ENCODE measurements at regions not wholly inside any gene's neighbourhood (a gene's known extent, or its start where the extent isn't known, plus 50 kb on each side); places are given as distances from the start of the nearest gene placed in this dataset.
"Not testable (repeated sequence)": the region's sequence is repeated elsewhere in the genome, so short reads cannot be mapped to it uniquely, and the experiment has no call there.

DNA sequence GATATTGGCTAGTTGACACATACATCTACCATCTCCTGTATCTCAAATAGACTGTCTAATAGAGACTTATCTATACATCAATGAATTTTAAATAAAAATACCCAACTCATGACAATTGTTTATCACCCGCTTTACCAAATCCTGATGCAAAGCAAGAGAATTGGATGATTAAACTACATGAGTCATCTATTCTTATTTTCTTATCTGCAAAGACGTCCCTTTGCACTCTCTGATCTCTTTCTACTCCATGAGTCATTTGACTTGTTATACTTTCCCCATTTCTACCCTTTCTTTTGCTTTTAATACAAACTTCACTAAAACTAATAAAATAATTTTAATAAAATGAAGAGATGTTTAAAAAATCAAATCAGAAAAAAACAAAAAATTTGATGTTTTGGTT lies 261.7 kb upstream of the MAP2 start:
- FAIRE-seq, result peak; percentile 85
- TF ChIP-seq, protein P1, sequence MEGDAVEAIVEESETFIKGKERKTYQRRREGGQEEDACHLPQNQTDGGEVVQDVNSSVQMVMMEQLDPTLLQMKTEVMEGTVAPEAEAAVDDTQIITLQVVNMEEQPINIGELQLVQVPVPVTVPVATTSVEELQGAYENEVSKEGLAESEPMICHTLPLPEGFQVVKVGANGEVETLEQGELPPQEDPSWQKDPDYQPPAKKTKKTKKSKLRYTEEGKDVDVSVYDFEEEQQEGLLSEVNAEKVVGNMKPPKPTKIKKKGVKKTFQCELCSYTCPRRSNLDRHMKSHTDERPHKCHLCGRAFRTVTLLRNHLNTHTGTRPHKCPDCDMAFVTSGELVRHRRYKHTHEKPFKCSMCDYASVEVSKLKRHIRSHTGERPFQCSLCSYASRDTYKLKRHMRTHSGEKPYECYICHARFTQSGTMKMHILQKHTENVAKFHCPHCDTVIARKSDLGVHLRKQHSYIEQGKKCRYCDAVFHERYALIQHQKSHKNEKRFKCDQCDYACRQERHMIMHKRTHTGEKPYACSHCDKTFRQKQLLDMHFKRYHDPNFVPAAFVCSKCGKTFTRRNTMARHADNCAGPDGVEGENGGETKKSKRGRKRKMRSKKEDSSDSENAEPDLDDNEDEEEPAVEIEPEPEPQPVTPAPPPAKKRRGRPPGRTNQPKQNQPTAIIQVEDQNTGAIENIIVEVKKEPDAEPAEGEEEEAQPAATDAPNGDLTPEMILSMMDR (IDR thresholded peaks at IDR 0.05; ENCODE audit: borderline replicate concordance, extremely low read depth, insufficient read depth), result no peak
- Histone ChIP-seq H3K27me3 (ENCODE audit: control insufficient read depth, insufficient read depth, low read length) (no peaks in the 10 kb centered on the region), H3K27ac (ENCODE audit: low read depth in 2 of 2, low read length in 2 of 2) (no peak overlapping the region), H3K4me1 (ENCODE audit: control insufficient read depth in 2 of 3, insufficient read depth in 2 of 3, low read depth in 1 of 3, low read length in 3 of 3) (no peaks in the 10 kb centered on the region), H3K36me3 (ENCODE audit: control insufficient read depth in 2 of 3, insufficient read depth in 3 of 3, low read length in 3 of 3) (no peaks in the 10 kb centered on the region), H3K4me3 (ENCODE audit: low read length in 3 of 3) (no peak overlapping the region), H3K9ac (ENCODE audit: low read length in 3 of 3) (no peak overlapping the region), H3K9me3 (ENCODE audit: control insufficient read depth in 2 of 3, insufficient read depth in 1 of 3, low read length in 3 of 3) (no peaks in the 10 kb centered on the region)
- DNase-seq, result no peak
- intact Hi-C loops (cut with DNase I), result no loop called here

DNA sequence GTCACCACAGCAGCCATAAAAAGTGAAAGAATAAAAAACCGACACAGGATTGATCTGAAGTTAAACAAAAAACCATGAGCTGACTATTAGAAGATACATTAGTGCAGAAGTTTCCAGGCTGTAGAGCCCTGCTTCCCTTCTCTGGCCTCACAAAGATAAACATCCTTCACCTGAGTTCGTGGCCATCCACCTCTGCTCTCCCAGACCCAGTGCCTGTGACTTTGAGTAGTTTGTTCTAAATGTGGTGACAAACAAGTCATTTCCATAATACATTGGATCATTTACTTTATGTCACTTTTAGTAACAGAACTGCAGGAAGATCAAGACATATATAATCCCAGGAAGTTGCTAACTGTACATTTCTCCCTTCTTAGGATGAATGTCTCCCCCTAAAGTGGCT lies 241.9 kb upstream of the MAP2 start:
- H3K4me1 ChIP-seq (ENCODE audit: control insufficient read depth in 2 of 3, insufficient read depth in 2 of 3, low read depth in 1 of 3, low read length in 3 of 3), result no peaks in the 10 kb centered on the region
- H3K4me3 ChIP-seq (ENCODE audit: low read length in 3 of 3), result no peak overlapping the region
- H3K27ac ChIP-seq (ENCODE audit: low read depth in 2 of 2, low read length in 2 of 2), result no peak overlapping the region
- TF ChIP-seq, protein P1 (IDR thresholded peaks at IDR 0.05; ENCODE audit: borderline replicate concordance, extremely low read depth, insufficient read depth), result no peak
- intact Hi-C loops (cut with DNase I), result no loop called here
- no peaks in the 10 kb centered on the region for H3K27me3 ChIP-seq (ENCODE audit: control insufficient read depth, insufficient read depth, low read length)
- no peaks in the 10 kb centered on the region for H3K9me3 ChIP-seq (ENCODE audit: control insufficient read depth in 2 of 3, insufficient read depth in 1 of 3, low read length in 3 of 3)
- H3K9ac ChIP-seq (ENCODE audit: low read length in 3 of 3), result no peak overlapping the region
- no peaks in the 10 kb centered on the region for H3K36me3 ChIP-seq (ENCODE audit: control insufficient read depth in 2 of 3, insufficient read depth in 3 of 3, low read length in 3 of 3)
- DNase-seq, result no peak
- no peak for FAIRE-seq

DNA sequence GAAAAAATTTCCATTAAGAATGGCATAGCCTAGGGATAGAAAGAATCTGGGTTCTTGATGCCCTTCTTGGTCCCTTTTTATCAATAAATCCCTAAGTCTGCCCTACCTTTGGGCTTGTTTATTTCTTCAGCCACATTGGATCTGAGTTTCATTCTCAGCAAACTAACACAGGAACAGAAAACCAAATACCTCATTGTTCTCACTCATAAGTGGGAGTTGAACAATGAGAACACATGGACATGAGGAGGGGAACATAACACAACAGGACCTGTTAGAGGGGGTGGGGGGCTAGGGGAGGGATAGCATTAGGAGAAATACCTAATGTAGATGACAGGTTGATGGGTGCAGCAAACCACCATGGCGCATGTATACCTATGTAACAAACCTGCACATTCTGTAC lies 237.0 kb upstream of the MAP2 start:
- intact Hi-C loops (cut with DNase I); H3K9ac ChIP-seq (ENCODE audit: low read length in 3 of 3); FAIRE-seq: not testable (repeated sequence)

DNA sequence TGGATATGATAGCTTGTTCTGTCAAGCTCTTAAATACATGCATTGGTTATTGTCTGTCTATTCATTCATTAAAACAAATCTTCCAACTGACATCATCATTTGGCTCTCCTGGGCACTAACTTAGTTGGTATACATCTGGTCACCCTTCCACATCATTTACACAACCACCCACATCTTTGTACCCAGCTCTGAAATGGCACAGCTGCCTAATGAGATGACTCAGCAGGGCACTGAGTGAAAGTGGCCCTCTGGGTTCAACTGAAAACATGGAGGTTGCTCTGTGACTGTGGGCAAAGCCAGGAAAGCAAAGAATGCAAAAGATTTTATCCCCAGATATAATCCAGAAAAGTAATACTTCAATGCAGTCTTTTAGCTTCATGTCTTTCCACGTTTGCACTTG lies 234.0 kb upstream of the MAP2 start:
- H3K9me3 ChIP-seq (ENCODE audit: control insufficient read depth in 2 of 3, insufficient read depth in 1 of 3, low read length in 3 of 3), result no peaks in the 10 kb centered on the region
- no peak overlapping the region for H3K27ac ChIP-seq (ENCODE audit: low read depth in 2 of 2, low read length in 2 of 2)
- H3K27me3 ChIP-seq (ENCODE audit: control insufficient read depth, insufficient read depth, low read length), result no peaks in the 10 kb centered on the region
- DNase-seq, result no peak
- no peak overlapping the region for H3K9ac ChIP-seq (ENCODE audit: low read length in 3 of 3)
- H3K4me3 ChIP-seq (ENCODE audit: low read length in 3 of 3), result no peak overlapping the region
- TF ChIP-seq, protein P1 (IDR thresholded peaks at IDR 0.05; ENCODE audit: borderline replicate concordance, extremely low read depth, insufficient read depth), result no peak
- H3K4me1 ChIP-seq (ENCODE audit: control insufficient read depth in 2 of 3, insufficient read depth in 2 of 3, low read depth in 1 of 3, low read length in 3 of 3), result no peaks in the 10 kb centered on the region
- FAIRE-seq, result no peak
- H3K36me3 ChIP-seq (ENCODE audit: control insufficient read depth in 2 of 3, insufficient read depth in 3 of 3, low read length in 3 of 3), result no peaks in the 10 kb centered on the region
- intact Hi-C loops (cut with DNase I), result no loop called here

More for the DNA sequence above, 237.0 kb upstream of the MAP2 start:
- DNase-seq, result peak in 1 of 5 donors; percentile 29
- not testable (repeated sequence) for H3K9me3 ChIP-seq (ENCODE audit: control insufficient read depth in 2 of 3, insufficient read depth in 1 of 3, low read length in 3 of 3); H3K27ac ChIP-seq (ENCODE audit: low read depth in 2 of 2, low read length in 2 of 2); H3K4me1 ChIP-seq (ENCODE audit: control insufficient read depth in 2 of 3, insufficient read depth in 2 of 3, low read depth in 1 of 3, low read length in 3 of 3); H3K36me3 ChIP-seq (ENCODE audit: control insufficient read depth in 2 of 3, insufficient read depth in 3 of 3, low read length in 3 of 3); H3K27me3 ChIP-seq (ENCODE audit: control insufficient read depth, insufficient read depth, low read length); H3K4me3 ChIP-seq (ENCODE audit: low read length in 3 of 3)

Measured in kidney (tissue), 13 donors.